ENCODE measurements at regions not wholly inside any gene's neighbourhood (a gene's known extent, or its start where the extent isn't known, plus 50 kb on each side); places are given as distances from the start of the nearest gene placed in this dataset.

DNA sequence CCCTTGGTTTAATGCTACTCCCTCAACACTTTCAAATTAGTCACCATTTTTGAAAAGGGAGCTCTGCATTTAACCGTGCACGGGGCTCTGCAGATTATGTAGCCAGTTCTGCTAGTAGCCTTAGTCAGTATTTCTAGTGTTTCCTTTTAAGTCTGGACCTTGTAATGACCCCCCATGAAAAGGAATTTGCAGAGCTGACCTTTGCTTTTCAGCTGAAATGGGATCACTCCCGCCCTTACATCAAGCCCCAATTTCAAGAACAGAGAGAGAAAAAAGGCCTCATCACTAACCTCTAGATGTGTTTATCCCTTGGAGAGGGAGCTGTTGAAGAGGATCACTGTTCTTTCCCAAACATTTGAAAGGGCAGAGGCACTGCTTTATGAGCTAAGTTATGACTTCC, 490.7 kb upstream of the BTBD3 start:
- no peak for DNase-seq

DNA sequence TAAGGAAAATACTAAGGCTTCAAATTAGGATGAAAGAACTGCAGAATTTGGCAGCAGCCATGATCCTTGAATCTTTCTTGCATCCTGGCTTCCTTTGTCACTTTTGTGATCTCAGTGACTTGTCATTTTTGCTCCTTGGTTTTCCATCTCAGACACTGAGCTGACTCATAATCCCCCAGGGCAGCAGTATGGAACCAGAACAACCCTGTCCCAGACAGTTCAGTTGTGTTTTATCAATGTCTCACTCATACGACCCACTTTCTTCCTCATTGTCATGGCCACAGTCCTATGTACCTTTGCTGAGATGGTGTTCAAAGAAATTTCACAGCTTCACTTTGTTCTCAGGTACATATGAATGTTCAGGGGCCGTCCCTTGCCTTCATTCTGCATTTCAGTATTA, 488.5 kb upstream of the BTBD3 start:
- no peak for DNase-seq

DNA sequence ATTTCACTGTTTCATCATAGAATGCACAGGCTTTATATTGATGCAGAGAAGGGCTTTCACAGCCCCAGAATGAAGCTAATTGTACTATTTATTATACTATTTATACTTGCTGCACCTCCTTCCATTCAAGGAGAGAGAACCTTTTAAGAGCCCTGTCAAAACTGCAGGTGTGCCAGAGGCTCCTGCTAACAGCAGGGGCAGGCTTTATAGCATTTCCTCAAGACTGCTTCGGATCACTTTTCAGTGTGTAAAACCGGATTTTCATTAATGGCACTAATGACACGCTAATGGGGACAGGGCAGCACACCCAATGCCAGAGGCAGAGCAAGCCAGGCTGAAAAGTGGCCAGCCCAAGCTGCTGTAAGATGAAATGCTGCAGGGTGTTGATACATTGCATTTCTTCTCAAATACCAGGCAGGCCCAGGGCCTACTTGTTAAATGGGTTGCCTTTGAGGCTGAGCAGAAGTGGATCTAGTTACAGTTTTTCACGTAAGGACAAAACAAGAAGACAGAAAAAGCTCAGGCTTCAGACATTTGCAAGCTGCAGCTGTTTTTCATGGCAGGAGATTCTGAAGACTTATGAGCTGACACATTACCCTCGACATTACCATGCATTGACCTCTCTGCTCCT, 487.7 kb upstream of the BTBD3 start:
- no peak for DNase-seq

DNA sequence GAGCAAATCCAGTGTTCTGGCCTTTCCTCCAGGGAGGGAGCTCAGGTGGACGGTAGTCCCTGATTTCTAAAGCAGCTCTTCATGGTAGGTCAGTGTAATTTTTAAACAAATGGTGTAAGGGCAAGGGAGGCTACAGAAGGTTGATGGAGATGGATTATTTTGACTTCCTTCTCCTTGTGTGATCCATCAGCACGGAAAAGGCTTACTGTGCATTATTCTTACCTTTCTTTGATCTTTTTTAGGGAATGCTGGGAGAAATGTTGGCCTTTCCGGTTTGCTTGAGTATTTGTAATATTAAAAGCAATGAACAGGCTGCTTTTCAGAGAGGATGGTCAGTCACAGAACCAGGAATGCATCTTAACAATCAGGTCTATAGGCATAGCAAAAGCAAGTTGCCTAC, 487.0 kb upstream of the BTBD3 start:
- no peak for DNase-seq

DNA sequence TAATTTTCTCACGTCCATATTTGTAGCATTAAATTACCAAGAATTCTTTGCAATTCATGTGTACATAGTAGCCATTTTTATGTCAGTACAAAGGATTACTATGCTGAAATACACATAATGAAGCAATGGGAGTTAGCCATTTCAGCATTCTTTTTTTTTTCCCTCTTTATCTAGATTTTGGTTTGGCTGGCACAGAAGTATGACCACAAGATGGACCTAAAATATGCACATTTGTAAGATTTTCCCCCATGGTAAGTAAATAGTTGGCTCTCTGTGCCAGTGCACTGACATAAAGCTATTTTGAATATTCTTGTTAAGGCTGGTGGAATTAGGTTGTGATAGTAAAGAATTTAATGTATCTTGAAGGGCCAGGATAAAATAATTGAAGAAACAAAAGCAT, 486.1 kb upstream of the BTBD3 start:
- DNase-seq, result no peak

DNA sequence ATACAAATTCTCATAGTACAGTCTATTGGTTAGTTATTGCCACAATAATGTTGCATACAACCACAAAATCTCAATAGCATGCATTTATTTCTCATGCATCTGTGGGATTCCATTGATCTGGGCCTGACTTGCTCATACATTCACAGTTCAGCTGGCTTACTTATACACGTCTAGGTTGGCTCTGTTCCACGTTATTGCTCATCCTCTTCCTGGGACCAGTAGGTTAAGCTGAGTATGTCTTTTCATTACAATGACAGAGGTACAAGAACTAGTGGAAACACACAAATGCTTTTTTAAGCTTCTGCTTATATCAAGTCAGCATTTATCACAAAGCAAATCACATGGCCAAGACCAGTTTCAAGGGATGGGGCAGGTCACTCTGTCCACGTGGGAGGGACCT, 485.3 kb upstream of the BTBD3 start:
- no peak for DNase-seq

DNA sequence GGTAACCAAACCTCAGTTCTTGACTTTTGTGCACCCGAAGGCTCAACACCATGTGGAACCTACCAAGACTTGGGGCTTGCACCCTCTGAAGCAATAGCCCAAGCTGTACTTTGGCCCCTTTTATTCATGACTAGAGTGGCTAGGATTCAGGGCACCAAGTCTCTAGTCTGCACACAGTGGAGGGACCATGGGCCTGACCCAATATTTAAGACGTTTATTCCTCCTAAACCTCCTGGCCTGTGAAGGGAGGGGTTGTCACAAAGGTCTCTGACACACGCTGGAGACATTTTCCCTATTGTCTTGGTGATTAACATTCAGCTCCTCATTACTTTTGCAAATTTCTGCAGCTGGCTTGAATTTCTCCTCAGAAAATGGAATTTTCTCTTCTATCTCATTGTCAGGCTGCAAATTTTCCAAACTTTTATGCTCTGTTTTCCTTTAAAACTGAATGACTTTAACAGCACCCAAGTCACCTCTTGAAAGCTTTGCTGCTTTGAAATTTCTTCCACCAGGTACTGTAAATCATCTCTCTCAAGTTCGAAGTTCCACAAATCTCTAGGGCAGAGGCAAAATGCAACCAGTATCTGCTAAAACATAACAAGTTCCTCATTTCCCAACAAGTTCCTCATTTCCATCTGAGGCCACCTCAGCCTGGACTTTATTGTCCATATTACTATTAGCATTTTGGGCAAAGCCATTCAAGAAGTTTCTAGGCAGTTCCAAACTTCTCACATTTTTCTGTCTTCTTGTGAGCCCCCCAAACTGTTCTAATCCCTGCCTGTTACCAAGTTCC, 481.4 kb upstream of the BTBD3 start:
- no peak for DNase-seq

DNA sequence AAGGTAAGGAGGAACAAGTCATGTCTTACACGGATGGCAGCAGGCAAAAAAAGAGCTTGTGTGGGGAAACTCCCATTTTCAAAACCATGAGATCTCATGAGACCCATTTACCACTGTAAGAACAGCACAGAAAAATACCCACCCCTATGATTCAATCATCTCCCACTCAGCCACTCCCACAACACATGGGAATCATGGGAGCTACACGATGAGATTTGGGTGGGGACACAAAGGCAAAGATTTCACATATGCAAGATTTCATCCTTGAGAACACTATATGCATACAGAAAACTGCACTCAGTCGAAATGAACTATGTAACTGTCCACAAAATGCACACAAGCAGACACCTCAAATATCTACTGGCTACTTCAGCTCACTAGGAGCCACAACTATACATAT, 480.6 kb upstream of the BTBD3 start:
- no peak for DNase-seq

DNA sequence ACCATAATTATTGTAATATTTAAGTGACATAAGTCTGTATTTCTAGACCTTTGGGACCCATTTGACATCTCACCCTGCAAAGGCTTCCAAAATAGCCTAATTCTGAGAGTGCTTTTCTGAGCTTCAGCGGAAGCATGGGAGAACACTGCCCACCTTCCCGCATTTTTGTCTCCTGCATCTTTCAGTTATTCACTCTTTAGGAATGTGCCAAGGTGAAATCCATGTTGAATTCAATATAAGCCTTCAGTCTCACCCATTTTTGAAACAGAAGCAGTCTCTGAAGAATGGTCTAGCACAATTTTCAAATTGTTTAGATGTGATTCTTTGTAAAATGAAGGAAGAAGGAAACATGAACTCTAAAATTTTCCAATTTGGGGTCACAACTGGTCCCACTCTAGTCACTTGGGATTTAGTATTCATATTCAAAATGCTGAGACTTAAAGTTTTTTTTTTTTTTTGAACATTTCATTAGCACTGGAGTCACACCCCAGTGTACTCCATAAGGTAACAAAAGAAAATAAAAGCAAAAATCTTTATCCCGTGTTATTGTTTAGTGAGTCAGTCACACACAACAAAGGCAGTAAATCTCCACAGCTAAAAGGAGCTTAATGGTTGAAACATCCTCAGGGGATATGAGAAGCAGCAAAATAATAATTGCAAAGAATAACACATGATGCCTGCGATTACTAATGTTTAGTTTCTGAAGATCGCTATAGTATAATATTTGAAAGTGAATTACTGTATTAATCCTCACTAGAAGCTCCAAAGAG, 479.9 kb upstream of the BTBD3 start:
- DNase-seq, result no peak

DNA sequence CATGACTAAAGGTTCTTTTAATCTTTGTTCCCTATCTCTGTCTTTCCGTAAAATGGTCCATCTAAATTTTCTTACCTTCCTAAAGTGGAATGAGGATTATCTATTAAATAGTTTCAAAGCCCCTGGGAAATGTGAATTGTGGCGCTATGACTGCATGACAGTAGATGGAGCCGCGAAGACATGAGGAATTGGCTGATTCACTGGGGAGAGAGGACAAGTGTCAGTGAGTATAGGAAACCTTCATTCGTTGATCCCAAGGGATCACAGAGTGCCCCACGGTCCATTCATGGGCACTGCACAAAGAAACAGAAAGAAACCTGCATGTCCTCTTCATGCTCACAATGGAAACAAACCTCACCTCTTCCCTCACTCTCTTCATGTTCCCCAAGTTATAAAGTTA, 479.3 kb upstream of the BTBD3 start:
- DNase-seq, result no peak

DNA sequence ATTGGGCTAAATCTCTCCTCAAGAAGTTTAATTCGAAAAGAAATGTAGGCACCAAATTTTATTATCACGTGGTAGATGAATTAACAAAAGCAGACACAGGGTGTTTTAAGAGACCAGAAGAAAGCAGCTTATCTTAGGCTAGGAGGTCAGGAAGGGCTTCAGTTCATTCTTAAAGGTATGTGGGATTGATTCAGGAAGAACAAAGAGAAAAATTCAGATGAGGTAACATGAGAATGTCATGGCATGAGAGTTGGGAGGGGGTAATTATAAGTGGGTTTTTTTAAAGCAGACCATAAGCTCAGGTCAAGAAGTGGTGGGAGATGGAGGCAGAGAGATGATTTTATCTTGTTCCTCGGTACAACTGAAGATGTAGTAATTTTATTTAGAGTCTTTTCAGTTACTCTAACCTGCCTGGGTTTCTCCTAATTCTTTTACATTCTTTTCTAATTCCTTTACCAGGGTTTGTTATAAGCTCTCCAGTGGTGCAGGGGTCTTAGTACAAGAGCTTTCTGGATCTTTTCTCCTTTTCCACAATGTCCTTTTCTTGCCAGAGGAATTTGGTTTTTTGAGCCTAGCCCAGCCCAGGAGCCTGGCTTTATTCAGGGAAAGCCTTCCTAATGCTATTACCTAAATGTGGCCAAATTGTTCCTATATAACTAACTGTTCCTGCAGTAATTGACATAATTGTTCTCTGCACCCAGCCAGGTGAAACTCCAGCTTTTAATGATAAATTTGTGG, 474.1 kb upstream of the BTBD3 start:
- DNase-seq, result no peak

DNA sequence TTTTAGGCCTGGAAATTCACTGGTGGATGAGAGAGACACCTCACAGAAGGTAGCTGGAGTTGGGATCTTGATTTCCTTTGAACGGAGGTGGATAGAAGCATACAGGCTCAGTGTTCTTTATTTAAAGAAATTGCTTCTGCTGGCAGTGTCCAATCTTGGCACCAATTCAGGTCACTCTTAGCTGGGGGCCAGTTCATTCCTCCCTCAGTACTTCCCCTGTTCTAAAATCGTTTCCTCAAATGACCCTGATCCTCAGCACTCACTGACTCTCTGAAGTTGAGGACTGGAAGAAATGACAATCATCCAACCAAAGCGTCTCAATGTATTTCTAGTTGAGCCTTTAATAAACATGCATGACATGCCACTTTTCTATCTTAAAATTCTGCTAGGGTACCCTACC, 472.5 kb upstream of the BTBD3 start:
- no peak for DNase-seq

DNA sequence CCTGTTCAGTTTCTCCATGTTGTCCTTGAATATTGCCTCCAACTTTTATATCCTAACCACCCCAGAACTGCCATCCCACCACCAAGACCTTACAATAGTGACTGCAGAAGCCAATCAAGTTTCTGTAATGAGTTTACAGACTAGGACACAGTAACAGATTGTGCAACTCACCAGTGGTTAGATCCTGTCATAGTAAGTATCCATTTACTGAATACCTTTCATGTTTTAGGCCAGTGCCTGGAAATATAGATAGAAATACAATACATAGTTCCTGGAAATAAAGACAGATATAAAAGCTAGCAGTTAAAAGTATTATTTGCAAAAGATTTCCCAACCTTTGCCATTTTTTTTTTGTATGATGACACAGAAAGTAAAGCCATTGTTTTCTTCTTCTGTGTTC, 471.8 kb upstream of the BTBD3 start:
- no peak for DNase-seq

DNA sequence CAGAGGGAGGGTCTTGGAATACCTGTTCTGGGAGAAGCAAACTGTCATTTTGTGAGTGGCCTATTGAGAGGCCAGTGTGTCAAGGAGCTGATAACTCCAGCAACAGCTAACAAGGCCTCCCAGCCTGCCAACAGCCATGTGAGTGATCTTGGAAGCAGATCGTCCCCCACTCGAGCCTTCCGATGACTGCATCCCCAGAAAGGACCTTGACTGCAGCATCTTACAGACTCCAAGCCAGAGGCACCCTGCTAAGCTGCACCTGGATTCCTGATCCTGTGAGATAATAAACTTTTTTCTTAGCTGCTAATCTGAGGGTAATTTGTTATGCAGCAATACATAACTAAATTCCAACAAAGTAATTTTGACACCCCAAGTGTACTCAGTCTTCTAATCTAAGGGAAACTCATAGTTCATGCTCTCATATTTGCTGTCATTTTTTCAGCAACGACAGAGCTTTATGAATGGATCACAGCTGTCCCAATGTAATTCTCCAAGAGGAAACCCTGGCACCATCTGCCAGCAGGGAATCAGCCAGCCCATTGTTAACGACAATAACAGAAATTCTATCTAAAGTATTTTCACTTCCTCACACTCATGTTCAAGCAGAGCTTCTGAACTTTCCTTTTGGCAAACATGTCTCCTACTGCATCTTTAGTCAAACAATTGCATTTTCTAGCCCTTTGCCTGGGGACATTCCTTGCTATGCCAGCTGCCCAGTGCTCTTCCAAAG, 470.2 kb upstream of the BTBD3 start:
- DNase-seq, result peak; percentile 33

DNA sequence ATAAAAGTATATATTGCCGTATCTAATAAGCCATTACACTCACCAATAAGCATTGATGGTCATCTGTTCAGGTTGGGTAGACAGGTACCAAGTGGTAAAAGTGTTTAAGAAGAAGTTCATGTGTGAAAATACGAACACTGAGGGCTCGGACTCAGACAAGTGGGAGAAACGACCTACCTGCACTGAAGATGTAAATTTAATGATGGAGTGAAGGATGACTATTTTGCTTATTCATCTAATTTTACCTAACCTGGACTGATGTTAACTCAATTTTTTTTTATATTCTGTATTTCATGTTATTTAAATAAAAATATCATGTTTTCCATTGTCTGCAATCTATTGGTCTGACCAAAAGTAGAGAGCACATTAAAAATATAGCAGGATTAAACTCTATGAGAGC, 469.1 kb upstream of the BTBD3 start:
- no peak for DNase-seq

DNA sequence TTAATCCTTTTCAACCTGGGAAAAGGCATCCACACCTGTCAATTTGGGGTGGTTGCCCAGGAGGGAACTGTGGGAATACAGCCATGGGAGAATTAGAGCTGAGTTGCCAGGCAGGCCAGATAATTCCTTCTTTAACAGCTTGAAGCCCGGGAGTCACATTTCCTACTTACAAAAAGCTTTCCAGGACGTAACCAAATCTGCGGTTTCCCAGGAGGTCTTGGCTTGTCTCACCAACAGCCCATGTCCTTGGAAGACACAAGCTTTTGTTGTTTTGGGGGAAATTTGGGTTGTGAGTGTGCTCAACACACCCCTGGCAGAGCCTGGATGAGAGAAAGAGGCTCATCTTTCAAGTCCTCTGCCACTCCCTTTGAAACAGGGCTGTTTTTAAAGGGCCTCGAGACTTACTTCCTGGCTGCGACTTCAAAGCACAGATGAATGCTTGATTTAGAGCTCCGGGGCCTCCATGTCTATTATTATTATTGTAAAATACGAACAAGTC, 465.9 kb upstream of the BTBD3 start:
- DNase-seq, result no peak

DNA sequence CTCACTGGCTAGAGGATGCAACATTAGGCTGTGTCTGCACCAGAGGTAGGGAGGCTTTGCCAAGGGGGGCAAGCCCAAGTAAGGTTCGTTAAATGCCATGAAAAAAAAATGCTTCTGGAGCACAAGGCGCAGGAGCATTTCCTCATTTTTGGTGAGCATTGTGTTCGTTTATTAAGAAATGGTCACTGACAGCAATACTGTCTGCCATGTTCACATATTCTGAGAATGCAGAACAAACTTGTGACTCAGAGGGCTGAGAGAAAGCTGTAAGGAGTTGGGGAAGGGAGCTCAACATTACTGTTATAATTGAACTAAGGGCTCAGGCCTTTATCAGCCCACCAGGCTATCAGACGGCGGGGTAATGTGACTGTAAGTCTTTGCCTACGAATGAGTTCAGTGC, 465.4 kb upstream of the BTBD3 start:
- DNase-seq, result no peak

DNA sequence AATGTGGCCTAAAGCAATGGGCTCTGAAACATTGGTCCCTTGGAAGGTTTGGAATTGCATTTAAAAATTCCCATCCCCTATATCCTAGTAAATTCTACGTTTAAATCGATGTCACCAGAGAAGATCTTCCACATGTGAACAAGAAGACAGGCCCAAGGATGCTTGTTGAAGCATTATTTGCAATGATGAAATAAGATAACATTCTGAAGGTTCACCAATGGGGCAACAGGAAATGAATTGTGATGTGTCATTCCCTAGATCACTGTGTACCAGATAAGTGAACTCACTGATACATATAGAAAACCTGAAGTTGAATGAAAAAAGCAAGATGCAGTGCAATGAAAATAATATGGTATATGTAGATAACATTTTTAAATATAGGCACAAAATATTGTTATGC, 464.3 kb upstream of the BTBD3 start:
- DNase-seq, result no peak

DNA sequence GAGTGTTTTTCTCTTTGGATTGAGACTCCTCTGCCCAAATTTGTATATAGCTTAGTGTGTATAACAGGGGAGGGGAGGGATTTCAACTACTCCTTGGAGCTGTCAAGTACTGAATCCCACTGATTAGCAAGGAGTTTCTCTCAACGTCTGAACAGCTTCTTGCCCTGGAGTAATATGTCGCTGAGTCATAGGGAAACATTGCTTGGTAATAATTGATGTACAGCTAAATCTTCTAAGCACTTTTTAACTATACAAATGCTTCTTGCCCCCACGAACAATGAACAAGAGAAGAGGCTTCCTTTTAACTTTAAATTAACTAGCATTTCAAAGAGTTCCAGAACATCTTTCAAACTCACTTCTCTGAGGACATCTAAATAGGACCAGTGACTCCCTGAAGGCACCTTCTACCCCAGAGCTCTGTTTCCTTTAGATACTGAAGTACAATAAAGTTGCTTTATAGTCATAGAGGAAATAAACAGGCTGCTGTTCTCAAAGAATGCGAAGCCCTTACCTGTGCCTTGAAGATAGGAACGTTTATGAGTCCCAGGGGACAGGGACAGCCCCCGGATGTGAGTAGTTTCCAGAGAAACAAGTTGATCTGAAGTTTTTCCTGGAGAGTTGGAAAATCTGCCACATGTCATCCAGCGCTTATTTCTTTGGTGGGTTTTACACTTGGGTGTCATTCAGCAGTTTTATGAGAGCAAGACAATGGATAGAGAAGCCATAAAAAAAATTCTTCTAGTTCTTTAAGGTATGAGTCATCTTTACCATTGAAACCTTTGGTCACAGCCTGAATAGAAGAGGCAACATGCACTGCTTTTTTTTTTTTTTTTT, 462.5 kb upstream of the BTBD3 start:
- DNase-seq, result peak; percentile 24

DNA sequence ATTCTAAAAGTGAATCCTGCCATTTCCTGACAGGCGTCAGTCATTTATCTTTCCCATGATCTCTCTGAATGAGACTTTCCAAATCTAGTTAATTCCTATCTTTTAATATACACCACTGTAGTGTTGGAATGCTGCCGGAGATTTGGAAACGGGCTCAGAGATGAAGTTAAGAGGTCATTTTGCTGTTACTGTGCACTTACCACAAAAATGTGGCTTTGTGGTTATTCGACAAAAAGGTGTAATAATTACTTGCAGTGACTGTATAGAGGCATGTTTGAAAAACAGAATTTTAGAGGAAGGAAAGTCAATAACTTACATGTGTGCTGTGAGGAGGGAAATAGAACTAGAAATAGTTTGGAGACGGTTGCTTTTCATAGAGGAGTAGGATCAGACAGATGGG, 460.2 kb upstream of the BTBD3 start:
- no peak for DNase-seq
